Astrocyte (in vitro differentiated cells and primary cell): ENCODE measurements at regions not wholly inside any gene's neighbourhood (a gene's known extent, or its start where the extent isn't known, plus 50 kb on each side); places are given as distances from the start of the nearest gene placed in this dataset.

Source experiments
- EZH2 ChIP-seq: IDR thresholded peaks from 2 replicates; pipeline ENCODE4 v1.6.1; 2012; ENCODE audit warnings: mild to moderate bottlenecking, low read length, inconsistent platforms; ENCODE audit not compliant: insufficient read depth
- TF ChIP-seq, protein P1 (sequence below): IDR thresholded peaks from 2 replicates; pipeline ENCODE4 v1.5.1; 2011; ENCODE audit warnings: low read depth, mild to moderate bottlenecking, inconsistent platforms, low read length, moderate library complexity; ENCODE audit not compliant: insufficient read depth

DNA sequence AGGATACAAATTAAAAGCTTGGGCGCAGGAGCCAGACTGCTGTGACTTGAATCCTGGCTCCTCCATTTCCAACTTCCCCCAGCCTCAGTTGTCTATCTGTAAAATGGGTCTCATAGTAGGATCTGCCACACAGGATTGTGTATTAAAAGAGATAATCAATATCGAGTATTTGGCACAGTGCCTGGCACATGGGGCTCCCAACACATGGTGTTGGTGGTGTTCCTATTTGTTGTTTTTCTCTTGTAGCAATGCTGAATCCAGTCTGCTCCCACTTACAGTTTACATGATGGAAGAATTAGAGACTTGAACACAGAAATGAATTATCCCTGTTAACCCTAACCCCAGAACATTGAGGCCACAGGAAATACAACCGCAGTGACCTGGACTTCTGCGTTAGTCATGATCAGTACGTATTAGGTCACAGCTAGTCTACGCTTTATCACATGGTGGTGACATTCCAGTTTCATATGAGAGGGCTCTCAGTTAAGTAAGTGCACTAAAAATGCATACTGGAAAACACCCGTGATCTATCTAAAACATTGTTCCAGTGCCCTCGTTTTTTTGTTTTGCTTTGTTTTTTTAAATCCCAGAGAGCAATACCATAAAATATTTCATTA is 169.5 kb upstream of the KLF14 start:
- TF ChIP-seq, protein P1, sequence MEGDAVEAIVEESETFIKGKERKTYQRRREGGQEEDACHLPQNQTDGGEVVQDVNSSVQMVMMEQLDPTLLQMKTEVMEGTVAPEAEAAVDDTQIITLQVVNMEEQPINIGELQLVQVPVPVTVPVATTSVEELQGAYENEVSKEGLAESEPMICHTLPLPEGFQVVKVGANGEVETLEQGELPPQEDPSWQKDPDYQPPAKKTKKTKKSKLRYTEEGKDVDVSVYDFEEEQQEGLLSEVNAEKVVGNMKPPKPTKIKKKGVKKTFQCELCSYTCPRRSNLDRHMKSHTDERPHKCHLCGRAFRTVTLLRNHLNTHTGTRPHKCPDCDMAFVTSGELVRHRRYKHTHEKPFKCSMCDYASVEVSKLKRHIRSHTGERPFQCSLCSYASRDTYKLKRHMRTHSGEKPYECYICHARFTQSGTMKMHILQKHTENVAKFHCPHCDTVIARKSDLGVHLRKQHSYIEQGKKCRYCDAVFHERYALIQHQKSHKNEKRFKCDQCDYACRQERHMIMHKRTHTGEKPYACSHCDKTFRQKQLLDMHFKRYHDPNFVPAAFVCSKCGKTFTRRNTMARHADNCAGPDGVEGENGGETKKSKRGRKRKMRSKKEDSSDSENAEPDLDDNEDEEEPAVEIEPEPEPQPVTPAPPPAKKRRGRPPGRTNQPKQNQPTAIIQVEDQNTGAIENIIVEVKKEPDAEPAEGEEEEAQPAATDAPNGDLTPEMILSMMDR, result no peak
- no peak for TF ChIP-seq EZH2
